Right lung (tissue), 2 donors: ENCODE measurements at regions not wholly inside any gene's neighbourhood (a gene's known extent, or its start where the extent isn't known, plus 50 kb on each side); places are given as distances from the start of the nearest gene placed in this dataset.
"Not testable (repeated sequence)": the region's sequence is repeated elsewhere in the genome, so short reads cannot be mapped to it uniquely, and the experiment has no call there.

Source experiments
- DNase-seq, 2 donors: peaks; one replicate each; pipeline ENCODE4 v3.0.0-alpha.2; 2013

GRCh38 chr4:181796502-181796901 lies 446.7 kb upstream of the TENM3 start:
- DNase-seq, result no peak

GRCh38 chr4:181798536-181798935 lies 444.7 kb upstream of the TENM3 start:
- DNase-seq, result no peak

GRCh38 chr4:181799561-181800069 lies 443.6 kb upstream of the TENM3 start:
- DNase-seq, result no peak

GRCh38 chr4:181802207-181802606 lies 441.0 kb upstream of the TENM3 start:
- DNase-seq, result no peak

GRCh38 chr4:181807771-181808170 lies 435.4 kb upstream of the TENM3 start:
- no peak for DNase-seq

GRCh38 chr4:181810711-181811110 lies 432.5 kb upstream of the TENM3 start:
- no peak for DNase-seq

GRCh38 chr4:181811550-181811949 lies 431.7 kb upstream of the TENM3 start:
- not testable (repeated sequence) for DNase-seq

- peak; percentile 69 to 70 for DNase-seq
Measured at GRCh38 chr4:181819946-181820345, 423.3 kb upstream of the TENM3 start.

GRCh38 chr4:181820553-181820952 lies 422.6 kb upstream of the TENM3 start:
- DNase-seq, result no peak

- DNase-seq, result no peak
Measured at GRCh38 chr4:181821039-181822004, 421.9 kb upstream of the TENM3 start.

GRCh38 chr4:181822005-181822375 lies 421.2 kb upstream of the TENM3 start:
- no peak for DNase-seq

GRCh38 chr4:181823183-181823582 lies 420.0 kb upstream of the TENM3 start:
- no peak for DNase-seq

- no peak for DNase-seq
Measured at GRCh38 chr4:181823645-181824044, 419.6 kb upstream of the TENM3 start.

GRCh38 chr4:181825564-181825963 lies 417.6 kb upstream of the TENM3 start:
- no peak for DNase-seq

- DNase-seq, result no peak
Measured at GRCh38 chr4:181827246-181827645, 416.0 kb upstream of the TENM3 start.

GRCh38 chr4:181830404-181831035 lies 412.7 kb upstream of the TENM3 start:
- no peak for DNase-seq

GRCh38 chr4:181834071-181834470 lies 409.1 kb upstream of the TENM3 start:
- DNase-seq, result no peak

GRCh38 chr4:181835348-181835747 lies 407.9 kb upstream of the TENM3 start:
- DNase-seq, result no peak

- DNase-seq, result no peak
Measured at GRCh38 chr4:181838253-181838652, 404.9 kb upstream of the TENM3 start.

- not testable (repeated sequence) for DNase-seq
Measured at GRCh38 chr4:181843797-181844196, 399.4 kb upstream of the TENM3 start.

GRCh38 chr4:181845617-181846016 lies 397.6 kb upstream of the TENM3 start:
- DNase-seq, result no peak

- DNase-seq, result no peak
Measured at GRCh38 chr4:181846934-181847333, 396.3 kb upstream of the TENM3 start.

GRCh38 chr4:181848357-181848756 lies 394.8 kb upstream of the TENM3 start:
- no peak for DNase-seq
